ENCODE measurements at regions not wholly inside any gene's neighbourhood (a gene's known extent, or its start where the extent isn't known, plus 50 kb on each side); places are given as distances from the start of the nearest gene placed in this dataset.
"Not testable (repeated sequence)": the region's sequence is repeated elsewhere in the genome, so short reads cannot be mapped to it uniquely, and the experiment has no call there.

- DNase-seq = no peak
Measured at GRCh38 chr6:44036699-44037101, 90.6 kb downstream of the MRPL14 start.

GRCh38 chr6:44036196-44036595 lies 91.1 kb downstream of the MRPL14 start:
- DNase-seq = no peak

- DNase-seq = no peak
Measured at GRCh38 chr6:44035621-44036020, 91.6 kb downstream of the MRPL14 start.

GRCh38 chr6:44034931-44035345 lies 92.3 kb downstream of the MRPL14 start:
- DNase-seq = no peak

GRCh38 chr6:44034391-44034861 lies 92.8 kb downstream of the MRPL14 start:
- no peak for DNase-seq

- DNase-seq = no peak
Measured at GRCh38 chr6:44030812-44031454, 96.3 kb downstream of the MRPL14 start.

GRCh38 chr6:44029444-44030185 lies 97.6 kb downstream of the MRPL14 start:
- no peak for DNase-seq

GRCh38 chr6:44028789-44029310 lies 98.4 kb downstream of the MRPL14 start:
- no peak for DNase-seq

- no peak for DNase-seq
Measured at GRCh38 chr6:44025226-44025625, 102.0 kb downstream of the MRPL14 start.

- DNase-seq = no peak
Measured at GRCh38 chr6:44024574-44025219, 102.6 kb downstream of the MRPL14 start.

- no peak for DNase-seq
Measured at GRCh38 chr6:44023586-44024454, 103.4 kb downstream of the MRPL14 start.

GRCh38 chr6:44022671-44023352 lies 104.4 kb downstream of the MRPL14 start:
- no peak for DNase-seq

- no peak for DNase-seq
Measured at GRCh38 chr6:44022296-44022661, 105.0 kb downstream of the MRPL14 start.

GRCh38 chr6:44021589-44022295 lies 105.5 kb downstream of the MRPL14 start:
- DNase-seq = no peak

- no peak for DNase-seq
Measured at GRCh38 chr6:44020664-44021425, 106.4 kb downstream of the MRPL14 start.

- DNase-seq = no peak
Measured at GRCh38 chr6:44020148-44020547, 107.1 kb downstream of the MRPL14 start.

GRCh38 chr6:44017307-44017706 lies 109.9 kb downstream of the MRPL14 start:
- DNase-seq = not testable (repeated sequence)

- no peak for DNase-seq
Measured at GRCh38 chr6:44016131-44016870, 111.0 kb downstream of the MRPL14 start.

- no peak for DNase-seq
Measured at GRCh38 chr6:44012078-44012493, 115.2 kb downstream of the MRPL14 start.
